ENCODE measurements at regions not wholly inside any gene's neighbourhood (a gene's known extent, or its start where the extent isn't known, plus 50 kb on each side); places are given as distances from the start of the nearest gene placed in this dataset.

DNA sequence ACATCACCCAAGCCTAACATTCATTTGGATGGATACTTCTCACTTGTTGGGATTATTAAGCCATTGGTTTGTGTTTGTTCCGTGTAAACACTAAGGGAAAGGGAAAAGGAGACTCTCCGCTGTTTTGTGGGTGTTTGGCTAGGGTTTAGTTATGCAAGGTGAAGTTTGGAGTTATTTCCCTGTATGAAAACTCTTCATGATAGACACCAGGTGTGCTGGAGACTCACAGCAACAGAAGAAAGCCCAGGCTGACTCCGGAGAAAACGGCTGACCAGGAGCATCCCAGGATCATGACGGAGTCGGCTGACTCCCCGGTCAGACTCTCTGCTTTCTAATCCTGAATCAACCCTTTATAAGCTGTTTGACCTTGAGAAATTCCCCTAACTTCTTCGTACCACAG is 94.1 kb upstream of the KLF6 start:
- Histone ChIP-seq H4K20me1 (ENCODE audit: control insufficient read depth, extremely low read depth, insufficient read depth, low read length) (no peaks in the 10 kb centered on the region), H3K27me3 (ENCODE audit: control insufficient read depth, extremely low read depth, insufficient read depth, low read length) (no peaks in the 10 kb centered on the region), H3K79me2 (ENCODE audit: control insufficient read depth, insufficient read depth, low read length) (no peaks in the 10 kb centered on the region), H3K4me1 (ENCODE audit: control insufficient read depth, extremely low read depth, insufficient read depth, low read length) (peaks cover 18% of the 10 kb centered on the region), H2AFZ (ENCODE audit: control insufficient read depth, low read length) (no peak overlapping the region), H3K4me3 (ENCODE audit: control insufficient read depth in 2 of 3, extremely low read depth in 1 of 3, insufficient read depth in 2 of 3, low read depth in 1 of 3, low read length in 3 of 3) (no peak overlapping the region), H3K9me3 (ENCODE audit: control insufficient read depth, low read depth, low read length) (no peaks in the 10 kb centered on the region), H3K36me3 (ENCODE audit: control insufficient read depth in 2 of 2, extremely low read depth in 1 of 2, insufficient read depth in 2 of 2, low read length in 2 of 2) (no peaks in the 10 kb centered on the region), H3K9me1 (ENCODE audit: control insufficient read depth, extremely low read depth, insufficient read depth, low read length) (no peaks in the 10 kb centered on the region), H3K9ac (ENCODE audit: control insufficient read depth, extremely low read depth, insufficient read depth, low read length) (no peak overlapping the region), H3K4me2 (ENCODE audit: control insufficient read depth, extremely low read depth, insufficient read depth, low read depth, low read length) (no peak overlapping the region), H3K27ac (ENCODE audit: control insufficient read depth, insufficient read depth, low read length) (no peak overlapping the region)
- DNase-seq (ENCODE audit: low read depth, low spot score) (no peak), FAIRE-seq (no peak)
- dilution Hi-C loops (cut with MboI; ENCODE audit: extremely low pct_ligation_motif_present, low sequenced_read_pairs) = no loop called here
- TF ChIP-seq EZH2 (IDR thresholded peaks at IDR 0.05; ENCODE audit: low read length) (no peak), CTCF (optimal IDR thresholded peaks at IDR 0.05 in 1 of 3, IDR thresholded peaks at IDR 0.05 in 1 of 3, conservative IDR thresholded peaks at IDR 0.05 in 1 of 3; ENCODE audit: extremely low read depth in 1 of 3, insufficient read depth in 2 of 3, low read length in 3 of 3) (no peak)

DNA sequence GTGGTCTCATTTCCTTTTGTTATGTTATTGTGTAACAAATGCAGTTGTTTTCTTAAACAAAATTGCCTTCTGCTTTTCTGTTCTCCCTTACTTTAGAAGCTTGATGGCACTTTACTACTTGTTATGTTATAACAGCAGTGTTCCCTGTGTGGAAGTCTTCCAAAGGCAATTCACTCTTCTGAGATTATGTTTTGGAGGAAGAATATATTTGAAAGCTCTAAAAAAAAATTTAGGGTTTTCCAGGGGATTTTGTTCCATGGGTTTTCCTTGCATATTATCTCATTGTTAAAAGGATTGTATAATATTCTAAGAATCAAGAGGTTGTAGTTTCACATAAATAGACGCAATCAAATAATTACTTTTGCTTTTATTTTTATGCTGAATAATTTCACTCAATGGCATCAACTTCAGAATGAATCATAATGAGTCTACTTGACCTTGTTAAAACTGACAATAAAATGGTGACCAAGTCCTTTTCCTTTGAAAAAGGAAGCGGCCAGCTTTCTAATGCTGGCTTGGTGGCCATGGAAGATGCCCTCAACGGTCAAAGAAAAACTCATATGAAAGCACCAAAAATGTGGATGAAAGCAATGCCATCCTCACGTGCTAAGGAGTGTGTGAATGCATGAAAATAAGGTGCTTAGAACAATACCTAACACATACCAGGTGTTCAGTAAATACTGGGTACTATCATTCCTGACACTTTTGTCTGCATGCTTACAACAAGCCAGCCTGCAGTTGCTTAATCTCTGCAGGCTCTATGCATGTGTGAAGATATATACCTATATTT is 92.4 kb upstream of the KLF6 start:
- Histone ChIP-seq H3K9me3 (ENCODE audit: control insufficient read depth, low read depth, low read length) (no peaks in the 10 kb centered on the region), H3K27me3 (ENCODE audit: control insufficient read depth, extremely low read depth, insufficient read depth, low read length) (no peaks in the 10 kb centered on the region), H3K4me1 (ENCODE audit: control insufficient read depth, extremely low read depth, insufficient read depth, low read length) (peaks cover 20% of the 10 kb centered on the region), H3K36me3 (ENCODE audit: control insufficient read depth in 2 of 2, extremely low read depth in 1 of 2, insufficient read depth in 2 of 2, low read length in 2 of 2) (no peaks in the 10 kb centered on the region), H4K20me1 (ENCODE audit: control insufficient read depth, extremely low read depth, insufficient read depth, low read length) (no peaks in the 10 kb centered on the region), H3K27ac (ENCODE audit: control insufficient read depth, insufficient read depth, low read length) (no peak overlapping the region), H3K4me2 (ENCODE audit: control insufficient read depth, extremely low read depth, insufficient read depth, low read depth, low read length) (no peak overlapping the region), H2AFZ (ENCODE audit: control insufficient read depth, low read length) (no peak overlapping the region), H3K9me1 (ENCODE audit: control insufficient read depth, extremely low read depth, insufficient read depth, low read length) (no peaks in the 10 kb centered on the region), H3K4me3 (ENCODE audit: control insufficient read depth in 2 of 3, extremely low read depth in 1 of 3, insufficient read depth in 2 of 3, low read depth in 1 of 3, low read length in 3 of 3) (no peak overlapping the region), H3K79me2 (ENCODE audit: control insufficient read depth, insufficient read depth, low read length) (no peaks in the 10 kb centered on the region), H3K9ac (ENCODE audit: control insufficient read depth, extremely low read depth, insufficient read depth, low read length) (no peak overlapping the region)
- FAIRE-seq = no peak
- dilution Hi-C loops (cut with MboI; ENCODE audit: extremely low pct_ligation_motif_present, low sequenced_read_pairs) = no loop called here
- no peak for DNase-seq (ENCODE audit: low read depth, low spot score)
- TF ChIP-seq EZH2 (IDR thresholded peaks at IDR 0.05; ENCODE audit: low read length) (no peak), CTCF (optimal IDR thresholded peaks at IDR 0.05 in 1 of 3, IDR thresholded peaks at IDR 0.05 in 1 of 3, conservative IDR thresholded peaks at IDR 0.05 in 1 of 3; ENCODE audit: extremely low read depth in 1 of 3, insufficient read depth in 2 of 3, low read length in 3 of 3) (no peak)

Measured in keratinocyte (primary cell).